ENCODE measurements at regions not wholly inside any gene's neighbourhood (a gene's known extent, or its start where the extent isn't known, plus 50 kb on each side); places are given as distances from the start of the nearest gene placed in this dataset.

- no peak for DNase-seq
Observed at GRCh38 chr17:79164913-79165695, 90.5 kb downstream of the ENGASE start.

- no peak for DNase-seq
Observed at GRCh38 chr17:79164408-79164807, 89.8 kb downstream of the ENGASE start.

- DNase-seq = no peak
Observed at GRCh38 chr17:79163071-79163470, 88.4 kb downstream of the ENGASE start.

GRCh38 chr17:79162012-79162963 is 87.7 kb downstream of the ENGASE start:
- no peak for DNase-seq

- peak; percentile 20 for DNase-seq
Observed at GRCh38 chr17:79160980-79161636, 86.5 kb downstream of the ENGASE start.

GRCh38 chr17:79159926-79160325 is 85.3 kb downstream of the ENGASE start:
- DNase-seq = no peak

- no peak for DNase-seq
Observed at GRCh38 chr17:79159471-79159870, 84.8 kb downstream of the ENGASE start.

GRCh38 chr17:79156463-79157095 is 82.0 kb downstream of the ENGASE start:
- no peak for DNase-seq

GRCh38 chr17:79155701-79156100 is 81.1 kb downstream of the ENGASE start:
- no peak for DNase-seq

GRCh38 chr17:79154951-79155585 is 80.4 kb downstream of the ENGASE start:
- DNase-seq = no peak

GRCh38 chr17:79154446-79154845 is 79.8 kb downstream of the ENGASE start:
- DNase-seq = no peak

GRCh38 chr17:79153367-79154130 is 78.9 kb downstream of the ENGASE start:
- no peak for DNase-seq

- no peak for DNase-seq
Observed at GRCh38 chr17:79152636-79153035, 78.0 kb downstream of the ENGASE start.

- no peak for DNase-seq
Observed at GRCh38 chr17:79152110-79152509, 77.5 kb downstream of the ENGASE start.

GRCh38 chr17:79150799-79151198 is 76.2 kb downstream of the ENGASE start:
- DNase-seq = no peak

GRCh38 chr17:79150035-79150733 is 75.6 kb downstream of the ENGASE start:
- DNase-seq = no peak

GRCh38 chr17:79148584-79148983 is 74.0 kb downstream of the ENGASE start:
- no peak for DNase-seq

- DNase-seq = no peak
Observed at GRCh38 chr17:79147746-79148506, 73.3 kb downstream of the ENGASE start.

- DNase-seq = no peak
Observed at GRCh38 chr17:79146562-79146961, 71.9 kb downstream of the ENGASE start.

- no peak for DNase-seq
Observed at GRCh38 chr17:79145548-79145947, 70.9 kb downstream of the ENGASE start.

Data from fibroblast of skin of back (primary cell).